NAMALWA (cell line): ENCODE measurements at regions not wholly inside any gene's neighbourhood (a gene's known extent, or its start where the extent isn't known, plus 50 kb on each side); places are given as distances from the start of the nearest gene placed in this dataset.
"Not testable (repeated sequence)": the region's sequence is repeated elsewhere in the genome, so short reads cannot be mapped to it uniquely, and the experiment has no call there.

Experiments
- DNase-seq: peaks from one replicate; pipeline ENCODE4 v3.0.0-alpha.2; 2015; ENCODE audit warnings: low spot score

GRCh38 chr3:36656873-36657272 is 107.5 kb downstream of the DCLK3 start:
- no peak for DNase-seq

GRCh38 chr3:36653095-36653494 is 111.3 kb downstream of the DCLK3 start:
- DNase-seq, result no peak

GRCh38 chr3:36652104-36652503 is 112.2 kb downstream of the DCLK3 start:
- DNase-seq, result no peak

- no peak for DNase-seq
These were observed 114.1 kb downstream of the DCLK3 start for GRCh38 chr3:36650271-36650671.

GRCh38 chr3:36649125-36649524 is 115.2 kb downstream of the DCLK3 start:
- DNase-seq, result no peak

- no peak for DNase-seq
These were observed 115.9 kb downstream of the DCLK3 start for GRCh38 chr3:36648241-36649034.

GRCh38 chr3:36647423-36647853 is 116.9 kb downstream of the DCLK3 start:
- no peak for DNase-seq

- no peak for DNase-seq
These were observed 121.2 kb downstream of the DCLK3 start for GRCh38 chr3:36643192-36643591.

GRCh38 chr3:36635731-36636130 is 128.6 kb downstream of the DCLK3 start:
- DNase-seq, result no peak

GRCh38 chr3:36633897-36634296 is 130.5 kb downstream of the DCLK3 start:
- not testable (repeated sequence) for DNase-seq

GRCh38 chr3:36633060-36633459 is 131.3 kb downstream of the DCLK3 start:
- DNase-seq, result no peak

GRCh38 chr3:36631549-36631948 is 132.8 kb downstream of the DCLK3 start:
- DNase-seq, result no peak

- DNase-seq, result no peak
These were observed 148.5 kb downstream of the DCLK3 start for GRCh38 chr3:36615861-36616260.

GRCh38 chr3:36606871-36607765 is 157.2 kb downstream of the DCLK3 start:
- no peak for DNase-seq

- no peak for DNase-seq
These were observed 160.9 kb downstream of the DCLK3 start for GRCh38 chr3:36603423-36603822.

GRCh38 chr3:36600404-36600803 is 163.9 kb downstream of the DCLK3 start:
- DNase-seq, result peak; percentile 5
